Fibroblast of villous mesenchyme (primary cell): ENCODE measurements at regions not wholly inside any gene's neighbourhood (a gene's known extent, or its start where the extent isn't known, plus 50 kb on each side); places are given as distances from the start of the nearest gene placed in this dataset.

Source experiments
- DNase-seq: peaks from one replicate; pipeline ENCODE4 v3.0.0-alpha.2; 2010; ENCODE audit warnings: low read depth
- H3K4me3 ChIP-seq: 2 replicates; pipeline ENCODE4 v1.5.1; 2011; ENCODE audit warnings: low read depth, mild to moderate bottlenecking, low read length
- TF ChIP-seq, protein P1 (sequence below): IDR thresholded peaks from 2 replicates; pipeline ENCODE4 v1.5.1; 2012; ENCODE audit warnings: low read depth, mild to moderate bottlenecking, low read length; ENCODE audit not compliant: insufficient read depth

DNA sequence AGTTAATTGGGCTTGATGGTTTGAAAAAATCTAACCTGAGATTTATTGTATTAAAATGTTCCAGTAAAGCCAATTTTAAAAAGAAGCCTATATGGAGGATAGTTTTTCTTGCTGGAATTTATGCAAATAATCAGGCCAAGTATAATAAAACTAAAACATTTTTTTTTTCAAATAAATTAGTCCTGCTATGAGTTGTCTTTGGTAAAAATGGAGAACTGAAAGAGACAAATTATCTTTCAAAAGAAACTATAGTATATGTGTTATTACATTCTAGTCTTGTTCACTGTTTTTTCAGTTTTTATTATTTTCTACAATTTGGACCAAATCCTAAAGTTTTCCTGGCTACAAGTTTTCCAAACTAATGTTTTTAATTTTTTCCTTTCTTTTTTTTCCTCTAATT is 468.9 kb downstream of the UQCRFS1 start:
- TF ChIP-seq, protein P1, sequence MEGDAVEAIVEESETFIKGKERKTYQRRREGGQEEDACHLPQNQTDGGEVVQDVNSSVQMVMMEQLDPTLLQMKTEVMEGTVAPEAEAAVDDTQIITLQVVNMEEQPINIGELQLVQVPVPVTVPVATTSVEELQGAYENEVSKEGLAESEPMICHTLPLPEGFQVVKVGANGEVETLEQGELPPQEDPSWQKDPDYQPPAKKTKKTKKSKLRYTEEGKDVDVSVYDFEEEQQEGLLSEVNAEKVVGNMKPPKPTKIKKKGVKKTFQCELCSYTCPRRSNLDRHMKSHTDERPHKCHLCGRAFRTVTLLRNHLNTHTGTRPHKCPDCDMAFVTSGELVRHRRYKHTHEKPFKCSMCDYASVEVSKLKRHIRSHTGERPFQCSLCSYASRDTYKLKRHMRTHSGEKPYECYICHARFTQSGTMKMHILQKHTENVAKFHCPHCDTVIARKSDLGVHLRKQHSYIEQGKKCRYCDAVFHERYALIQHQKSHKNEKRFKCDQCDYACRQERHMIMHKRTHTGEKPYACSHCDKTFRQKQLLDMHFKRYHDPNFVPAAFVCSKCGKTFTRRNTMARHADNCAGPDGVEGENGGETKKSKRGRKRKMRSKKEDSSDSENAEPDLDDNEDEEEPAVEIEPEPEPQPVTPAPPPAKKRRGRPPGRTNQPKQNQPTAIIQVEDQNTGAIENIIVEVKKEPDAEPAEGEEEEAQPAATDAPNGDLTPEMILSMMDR: no peak
- no peak for DNase-seq
- H3K4me3 ChIP-seq: no peak overlapping the region

DNA sequence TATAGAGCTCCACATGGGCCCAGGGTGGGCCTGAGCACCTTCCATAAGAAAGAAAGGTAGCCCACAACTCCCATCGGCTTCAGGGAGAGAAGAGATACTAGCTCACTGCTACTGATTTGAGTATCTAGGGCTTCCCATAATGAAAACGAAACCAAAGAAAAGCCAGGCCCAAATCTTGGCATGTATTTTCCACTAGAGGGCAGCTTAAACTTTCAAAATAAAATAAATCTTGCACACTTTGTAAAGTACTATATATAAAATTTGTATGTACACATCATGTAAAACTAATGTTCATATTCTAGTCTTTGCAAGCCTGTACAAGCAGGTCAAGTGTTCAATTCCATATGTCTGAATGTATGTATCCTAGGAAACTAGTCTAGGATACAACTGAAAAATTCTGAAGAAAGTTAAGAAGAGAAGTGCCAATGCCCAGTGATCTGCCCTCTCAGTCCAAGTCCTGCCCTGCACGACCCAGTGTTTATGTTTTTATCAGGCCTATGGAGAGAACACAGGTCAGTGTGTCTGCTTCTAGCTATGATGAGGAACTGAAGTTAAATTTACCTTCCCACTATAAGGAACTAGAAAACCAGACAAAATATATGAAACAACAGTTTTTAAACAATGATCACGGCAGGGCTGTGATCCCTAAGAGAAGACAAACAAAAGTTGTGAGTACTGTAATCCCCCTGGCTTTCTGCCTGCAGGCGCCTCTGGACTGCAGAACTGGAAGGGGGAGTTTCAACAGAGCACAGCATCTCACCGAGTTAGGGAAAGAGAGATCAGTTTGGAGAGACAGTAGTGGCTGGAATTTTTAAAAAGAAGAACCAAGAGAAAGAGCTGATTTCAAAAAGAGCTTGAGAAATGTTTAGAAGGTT is 475.7 kb downstream of the UQCRFS1 start:
- no peak overlapping the region for H3K4me3 ChIP-seq
- peak; percentile 13 for DNase-seq
- TF ChIP-seq, protein P1: no peak

DNA sequence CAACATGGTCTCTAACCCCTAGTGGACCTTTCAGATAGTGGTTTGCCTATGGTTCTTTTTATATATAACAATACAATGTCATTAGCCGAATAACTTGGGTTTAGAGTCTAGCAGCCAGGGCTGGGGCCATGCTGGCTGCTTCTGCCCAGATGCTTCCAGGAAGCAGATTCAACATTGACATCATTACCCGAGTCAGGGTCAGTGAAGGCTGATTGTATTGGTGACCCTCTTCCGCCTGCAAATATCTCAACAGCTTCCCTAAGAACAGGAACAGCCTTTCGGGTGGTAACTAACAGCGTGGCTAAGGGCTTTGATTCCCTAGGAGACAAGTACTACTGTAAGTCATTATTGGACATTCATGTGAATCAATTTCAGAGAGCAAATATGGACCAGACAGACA is 476.4 kb downstream of the UQCRFS1 start:
- TF ChIP-seq, protein P1: no peak
- no peak for DNase-seq
- no peak overlapping the region for H3K4me3 ChIP-seq

DNA sequence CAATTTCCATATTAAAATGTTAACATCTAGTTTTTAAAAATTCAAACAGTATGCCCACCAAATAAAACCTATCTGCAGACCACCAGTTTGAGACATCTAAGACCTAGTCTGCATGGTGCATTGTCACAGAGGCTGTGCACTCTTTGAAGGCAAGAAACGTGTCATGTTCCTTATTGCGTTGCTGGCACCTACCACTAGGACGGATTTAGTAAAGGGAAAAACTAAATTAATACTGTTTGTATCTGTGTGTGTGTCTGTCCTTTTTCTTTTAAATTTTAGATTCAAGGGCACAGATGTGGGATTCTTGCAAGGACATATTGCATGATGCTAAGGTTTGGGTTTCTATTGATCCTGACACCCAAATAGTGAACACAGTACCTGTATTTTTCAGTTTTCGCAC is 481.4 kb downstream of the UQCRFS1 start:
- no peak overlapping the region for H3K4me3 ChIP-seq
- DNase-seq: no peak
- TF ChIP-seq, protein P1: no peak

DNA sequence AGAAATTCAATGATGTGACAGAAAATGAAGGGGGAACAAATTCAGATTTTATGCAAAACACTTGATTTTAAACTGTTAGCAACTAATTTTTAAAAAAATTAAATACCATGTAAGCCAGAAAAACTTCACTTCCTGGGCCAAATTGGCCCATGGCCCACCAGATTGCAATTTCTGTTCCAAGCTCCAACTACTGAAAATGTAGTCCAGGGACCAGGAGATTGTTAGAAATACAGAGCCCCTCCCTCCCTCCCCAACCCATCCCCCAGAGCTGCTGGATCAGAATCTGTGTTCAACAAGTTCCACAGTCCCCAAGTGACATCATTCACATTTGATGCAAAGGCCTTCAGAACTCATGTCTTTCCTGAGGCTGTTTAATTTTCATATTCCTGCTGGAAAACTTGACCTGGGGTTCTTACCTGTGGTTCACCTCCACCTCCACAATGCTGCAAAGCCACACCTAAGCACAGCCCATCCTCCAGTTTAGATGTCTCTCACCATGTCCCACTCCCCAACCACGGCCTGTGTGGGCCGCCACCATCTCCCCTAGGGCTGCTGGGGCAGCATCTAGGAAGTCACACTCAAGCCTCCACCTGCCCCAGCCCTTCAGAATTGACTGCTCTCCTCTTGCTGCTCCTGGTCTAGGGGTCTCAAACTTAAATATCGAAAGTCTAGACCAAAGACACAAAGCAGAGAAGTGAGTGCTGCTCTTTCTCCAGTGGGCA is 482.0 kb downstream of the UQCRFS1 start:
- DNase-seq: no peak
- TF ChIP-seq, protein P1: no peak
- no peak overlapping the region for H3K4me3 ChIP-seq

DNA sequence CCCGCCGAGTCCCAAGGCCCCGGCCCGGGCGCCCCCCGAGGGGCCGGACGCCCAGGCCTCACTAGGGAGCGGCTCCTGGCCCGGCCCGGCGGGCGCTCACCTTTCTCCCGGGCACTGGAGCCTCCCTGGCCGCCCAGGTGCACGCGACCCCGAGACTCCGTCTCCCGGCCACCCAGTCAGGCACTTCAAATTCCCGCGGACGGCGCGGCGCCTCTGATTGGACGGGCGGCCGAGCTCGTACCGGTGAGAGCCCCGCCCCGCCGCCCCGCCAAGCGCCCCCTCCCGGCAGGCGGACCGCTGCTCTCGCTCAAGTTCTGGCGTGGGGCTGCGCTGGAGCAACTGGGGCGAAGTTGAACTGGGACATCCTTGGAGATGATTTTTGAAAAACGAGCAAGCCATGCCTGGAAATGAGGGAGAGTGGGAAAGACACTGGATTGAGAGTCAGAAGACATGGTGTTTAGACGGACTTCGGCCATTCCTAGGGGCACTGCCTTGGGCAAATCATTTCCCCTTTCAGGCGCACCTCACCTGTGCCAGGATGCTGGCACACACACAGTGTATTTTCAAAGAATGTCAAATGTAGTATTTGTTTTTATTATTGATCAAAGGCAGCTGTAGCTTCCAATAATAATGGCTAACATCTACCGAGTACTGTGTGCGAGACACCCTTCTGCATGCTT is 485.3 kb downstream of the UQCRFS1 start:
- H3K4me3 ChIP-seq: no peak overlapping the region
- no peak for DNase-seq
- TF ChIP-seq, protein P1: no peak
